DND-41 (cell line): ENCODE measurements at regions not wholly inside any gene's neighbourhood (a gene's known extent, or its start where the extent isn't known, plus 50 kb on each side); places are given as distances from the start of the nearest gene placed in this dataset.

Experiments
- CTCF ChIP-seq: IDR thresholded peaks from 2 replicates; pipeline ENCODE4 v1.5.1; 2012; ENCODE audit warnings: borderline replicate concordance, low read length, moderate library complexity, mild to moderate bottlenecking; ENCODE audit not compliant: poor library complexity, severe bottlenecking; ENCODE audit errors: extremely low read depth
- EZH2 ChIP-seq: IDR thresholded peaks from 3 replicates; pipeline ENCODE4 v1.6.1; 2012; ENCODE audit warnings: borderline replicate concordance, low read depth, mild to moderate bottlenecking, moderate library complexity, low read length, inconsistent platforms; ENCODE audit not compliant: severe bottlenecking

- no peak for TF ChIP-seq CTCF
- no peak for TF ChIP-seq EZH2
Measured at GRCh38 chr4:4734425-4734824, 125.0 kb upstream of the MSX1 start.
